ENCODE measurements at regions not wholly inside any gene's neighbourhood (a gene's known extent, or its start where the extent isn't known, plus 50 kb on each side); places are given as distances from the start of the nearest gene placed in this dataset.

DNA sequence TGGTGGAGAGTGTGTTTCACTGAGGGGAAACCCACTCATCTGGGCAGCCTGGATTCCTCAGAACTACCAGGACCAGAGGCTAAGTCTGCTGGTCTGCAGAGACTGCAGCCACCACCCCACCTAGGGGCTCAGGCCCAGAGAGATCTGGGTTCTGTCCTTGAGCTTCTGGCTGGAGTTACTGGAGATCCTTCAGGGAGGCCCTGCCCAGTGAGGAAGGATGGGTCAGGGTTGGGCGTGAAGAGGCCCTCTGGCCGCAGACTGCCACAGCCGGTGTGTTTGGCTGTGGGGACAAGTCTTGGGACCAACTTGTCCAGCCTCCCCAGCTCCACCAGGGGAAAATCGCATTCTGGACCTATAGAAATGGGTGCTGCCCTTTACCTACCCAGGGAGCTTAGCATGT, 235.3 kb upstream of the CBLB start:
- TF ChIP-seq, protein P1, sequence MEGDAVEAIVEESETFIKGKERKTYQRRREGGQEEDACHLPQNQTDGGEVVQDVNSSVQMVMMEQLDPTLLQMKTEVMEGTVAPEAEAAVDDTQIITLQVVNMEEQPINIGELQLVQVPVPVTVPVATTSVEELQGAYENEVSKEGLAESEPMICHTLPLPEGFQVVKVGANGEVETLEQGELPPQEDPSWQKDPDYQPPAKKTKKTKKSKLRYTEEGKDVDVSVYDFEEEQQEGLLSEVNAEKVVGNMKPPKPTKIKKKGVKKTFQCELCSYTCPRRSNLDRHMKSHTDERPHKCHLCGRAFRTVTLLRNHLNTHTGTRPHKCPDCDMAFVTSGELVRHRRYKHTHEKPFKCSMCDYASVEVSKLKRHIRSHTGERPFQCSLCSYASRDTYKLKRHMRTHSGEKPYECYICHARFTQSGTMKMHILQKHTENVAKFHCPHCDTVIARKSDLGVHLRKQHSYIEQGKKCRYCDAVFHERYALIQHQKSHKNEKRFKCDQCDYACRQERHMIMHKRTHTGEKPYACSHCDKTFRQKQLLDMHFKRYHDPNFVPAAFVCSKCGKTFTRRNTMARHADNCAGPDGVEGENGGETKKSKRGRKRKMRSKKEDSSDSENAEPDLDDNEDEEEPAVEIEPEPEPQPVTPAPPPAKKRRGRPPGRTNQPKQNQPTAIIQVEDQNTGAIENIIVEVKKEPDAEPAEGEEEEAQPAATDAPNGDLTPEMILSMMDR (IDR thresholded peaks at IDR 0.05): no peak
- no peak for TF ChIP-seq POLR2AphosphoS5 (IDR thresholded peaks at IDR 0.05; ENCODE audit: low read depth, low read length)
- TF ChIP-seq RCOR1 (IDR thresholded peaks at IDR 0.05; ENCODE audit: low read length): no peak
- TF ChIP-seq REST (IDR thresholded peaks at IDR 0.05; ENCODE audit: low read depth, low read length): no peak
- no peak for TF ChIP-seq TEAD4 (IDR thresholded peaks at IDR 0.05; ENCODE audit: borderline replicate concordance, insufficient read depth)
- TF ChIP-seq MXI1 (IDR thresholded peaks at IDR 0.05; ENCODE audit: low read depth, low read length): no peak
- TF ChIP-seq SIN3A (IDR thresholded peaks at IDR 0.05; ENCODE audit: borderline replicate concordance, low read depth, low read length): no peak
- no peak for TF ChIP-seq YY1 (IDR thresholded peaks at IDR 0.05; ENCODE audit: low read depth)
- no peak for TF ChIP-seq FOXM1 (IDR thresholded peaks at IDR 0.05; ENCODE audit: low read depth)
- no peak for TF ChIP-seq EZH2phosphoT487 (IDR thresholded peaks at IDR 0.05; ENCODE audit: borderline replicate concordance, low read depth)

Data from SK-N-SH (cell line).